WERI-Rb-1 (cell line): ENCODE measurements at regions not wholly inside any gene's neighbourhood (a gene's known extent, or its start where the extent isn't known, plus 50 kb on each side); places are given as distances from the start of the nearest gene placed in this dataset.

Experiments
- DNase-seq: peaks from one replicate; pipeline ENCODE4 v3.0.0-alpha.2; 2020
- H3K27ac ChIP-seq: fragments of 250-450 bp; sonication (Bioruptor Pico); 2 replicates; pipeline ENCODE4 v1.5.1; 2020; ENCODE audit warnings: mild to moderate bottlenecking, moderate library complexity
- H3K27me3 ChIP-seq: fragments of 250-450 bp; sonication (Bioruptor Pico); 2 replicates; pipeline ENCODE4 v1.5.1; 2021; ENCODE audit warnings: mild to moderate bottlenecking, low read depth, moderate library complexity; ENCODE audit not compliant: insufficient read depth, severe bottlenecking
- H3K36me3 ChIP-seq: fragments of 250-450 bp; sonication (Bioruptor Pico); 2 replicates; pipeline ENCODE4 v1.5.1; 2020; ENCODE audit warnings: mild to moderate bottlenecking, moderate library complexity
- H3K4me3 ChIP-seq: 2 replicates; pipeline ENCODE4 v1.5.1; 2011; ENCODE audit warnings: low read depth, mild to moderate bottlenecking, control low read depth, low read length
- H3K9me3 ChIP-seq: fragments of 250-450 bp; sonication (Bioruptor Pico); 2 replicates; pipeline ENCODE4 v1.5.1; 2021; ENCODE audit warnings: mild to moderate bottlenecking, moderate library complexity; ENCODE audit not compliant: severe bottlenecking
- CTCF ChIP-seq: IDR thresholded peaks from 2 replicates; pipeline ENCODE4 v1.5.1; 2011; ENCODE audit warnings: low read depth, mild to moderate bottlenecking, control low read depth, inconsistent platforms, low read length

- Histone ChIP-seq H3K9me3 (no peaks in the 10 kb centered on the region), H3K4me3 (no peak overlapping the region), H3K27me3 (no peaks in the 10 kb centered on the region), H3K36me3 (no peaks in the 10 kb centered on the region), H3K27ac (no peak overlapping the region)
- no peak for TF ChIP-seq CTCF
- DNase-seq, result no peak
Measured at GRCh38 chr5:18321262-18321942, 687.1 kb downstream of the TAF11L14 start.

GRCh38 chr5:18323891-18324290 lies 689.6 kb downstream of the TAF11L14 start:
- no peak overlapping the region for H3K4me3 ChIP-seq
- no peaks in the 10 kb centered on the region for H3K27me3 ChIP-seq
- H3K9me3 ChIP-seq, result no peaks in the 10 kb centered on the region
- no peak for DNase-seq
- no peak for TF ChIP-seq CTCF
- H3K36me3 ChIP-seq, result no peaks in the 10 kb centered on the region
- no peak overlapping the region for H3K27ac ChIP-seq

GRCh38 chr5:18325431-18325830 lies 691.2 kb downstream of the TAF11L14 start:
- Histone ChIP-seq H3K9me3 (no peaks in the 10 kb centered on the region), H3K36me3 (no peaks in the 10 kb centered on the region), H3K27ac (no peak overlapping the region), H3K27me3 (no peaks in the 10 kb centered on the region), H3K4me3 (no peak overlapping the region)
- TF ChIP-seq CTCF, result no peak
- no peak for DNase-seq

- DNase-seq, result no peak
- Histone ChIP-seq H3K27ac (no peak overlapping the region), H3K4me3 (no peak overlapping the region), H3K27me3 (no peaks in the 10 kb centered on the region), H3K9me3 (no peaks in the 10 kb centered on the region), H3K36me3 (no peaks in the 10 kb centered on the region)
- no peak for TF ChIP-seq CTCF
Measured at GRCh38 chr5:18329328-18329727, 695.1 kb downstream of the TAF11L14 start.

GRCh38 chr5:18333841-18334240 lies 699.6 kb downstream of the TAF11L14 start:
- DNase-seq, result no peak
- no peak for TF ChIP-seq CTCF
- Histone ChIP-seq H3K9me3 (no peaks in the 10 kb centered on the region), H3K4me3 (no peak overlapping the region), H3K27me3 (no peaks in the 10 kb centered on the region), H3K27ac (no peak overlapping the region), H3K36me3 (no peaks in the 10 kb centered on the region)

- H3K4me3 ChIP-seq, result no peak overlapping the region
- no peaks in the 10 kb centered on the region for H3K36me3 ChIP-seq
- DNase-seq, result no peak
- no peaks in the 10 kb centered on the region for H3K27me3 ChIP-seq
- H3K9me3 ChIP-seq, result no peaks in the 10 kb centered on the region
- no peak for TF ChIP-seq CTCF
- no peak overlapping the region for H3K27ac ChIP-seq
Measured at GRCh38 chr5:18334949-18335348, 700.7 kb downstream of the TAF11L14 start.
